ENCODE measurements at regions not wholly inside any gene's neighbourhood (a gene's known extent, or its start where the extent isn't known, plus 50 kb on each side); places are given as distances from the start of the nearest gene placed in this dataset.

- no peak for DNase-seq
Measured at GRCh38 chr2:16496426-16497388, 168.9 kb downstream of the CYRIA start.

DNA sequence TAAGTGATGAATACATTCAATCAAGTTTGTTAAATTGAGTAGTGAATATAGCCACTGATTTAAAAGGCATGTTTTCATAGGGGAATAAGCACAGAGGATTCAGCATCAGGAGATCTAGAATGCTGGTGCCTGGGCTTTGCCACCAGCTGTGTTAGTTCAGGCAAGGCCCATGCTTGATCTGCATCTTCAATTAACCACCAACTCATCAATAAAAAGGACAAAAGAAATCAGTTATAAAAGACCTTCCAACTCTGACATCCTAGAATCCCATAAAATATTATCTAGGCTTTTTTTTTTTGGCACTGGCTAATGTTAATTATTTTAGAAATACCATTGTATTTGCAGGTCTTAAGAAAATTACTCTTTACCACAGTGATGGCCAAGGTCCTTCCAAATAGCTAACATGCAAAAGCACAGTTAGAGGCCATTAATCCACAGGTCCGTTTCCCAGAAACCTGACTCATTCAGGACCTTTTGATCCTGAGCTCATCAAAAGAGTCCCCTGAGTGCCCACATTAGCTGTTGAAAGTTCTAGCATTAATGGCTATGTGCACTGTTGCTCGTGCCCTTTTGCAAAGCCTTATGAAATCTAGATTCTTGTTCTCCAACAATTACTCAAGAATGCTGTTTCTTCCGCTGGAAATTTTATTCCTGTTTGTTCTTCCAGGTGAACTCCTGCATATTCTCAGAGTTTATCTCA is 170.0 kb downstream of the CYRIA start:
- DNase-seq: no peak

- no peak for DNase-seq
Measured at GRCh38 chr2:16494836-16495508, 170.7 kb downstream of the CYRIA start.

- DNase-seq: no peak
Measured at GRCh38 chr2:16493788-16494187, 171.8 kb downstream of the CYRIA start.

GRCh38 chr2:16487686-16488085 is 177.9 kb downstream of the CYRIA start:
- no peak for DNase-seq

DNA sequence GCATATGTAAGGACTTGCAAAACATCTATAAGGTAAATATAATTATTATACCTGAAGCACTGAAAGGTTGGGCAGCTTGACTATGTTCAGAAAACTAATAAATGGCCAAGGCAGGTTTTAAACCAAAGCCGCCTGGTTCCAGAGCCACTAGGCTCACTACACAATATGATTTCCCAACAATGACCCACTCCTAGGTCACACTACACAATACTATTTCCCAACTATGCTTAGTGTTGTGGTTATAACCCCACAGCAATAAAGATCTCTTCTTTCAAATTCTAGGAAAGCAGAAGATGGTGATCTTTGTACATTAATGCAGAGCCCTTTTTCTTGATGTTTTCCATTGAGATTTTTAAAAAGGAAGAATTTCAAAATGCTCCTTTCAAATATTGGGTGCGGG is 180.4 kb downstream of the CYRIA start:
- DNase-seq: no peak

- no peak for DNase-seq
Measured at GRCh38 chr2:16482460-16482859, 183.2 kb downstream of the CYRIA start.

- DNase-seq: no peak
Measured at GRCh38 chr2:16481351-16481750, 184.3 kb downstream of the CYRIA start.

- no peak for DNase-seq
Measured at GRCh38 chr2:16479721-16480120, 185.9 kb downstream of the CYRIA start.

GRCh38 chr2:16478434-16479210 is 187.0 kb downstream of the CYRIA start:
- no peak for DNase-seq

DNA sequence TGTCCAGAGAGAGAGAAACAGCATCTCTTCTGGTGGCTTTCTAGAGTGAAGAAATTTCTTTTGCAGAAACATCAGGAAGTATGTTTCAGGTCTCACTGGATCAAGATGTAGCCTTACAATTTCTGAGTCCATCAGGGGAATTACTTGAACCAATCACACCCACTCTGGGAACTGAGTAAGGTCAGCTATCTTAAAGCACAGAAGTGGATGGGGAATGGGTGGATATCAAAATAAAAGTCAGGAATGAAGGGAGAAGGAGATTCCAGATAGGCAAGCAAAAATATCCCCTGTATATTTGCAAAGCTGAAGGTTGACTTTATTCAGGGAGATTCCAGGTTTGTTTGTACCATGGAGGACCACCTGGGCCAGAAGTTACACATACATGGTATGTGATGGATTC is 188.0 kb downstream of the CYRIA start:
- no peak for DNase-seq

GRCh38 chr2:16476866-16477265 is 188.8 kb downstream of the CYRIA start:
- DNase-seq: no peak

DNA sequence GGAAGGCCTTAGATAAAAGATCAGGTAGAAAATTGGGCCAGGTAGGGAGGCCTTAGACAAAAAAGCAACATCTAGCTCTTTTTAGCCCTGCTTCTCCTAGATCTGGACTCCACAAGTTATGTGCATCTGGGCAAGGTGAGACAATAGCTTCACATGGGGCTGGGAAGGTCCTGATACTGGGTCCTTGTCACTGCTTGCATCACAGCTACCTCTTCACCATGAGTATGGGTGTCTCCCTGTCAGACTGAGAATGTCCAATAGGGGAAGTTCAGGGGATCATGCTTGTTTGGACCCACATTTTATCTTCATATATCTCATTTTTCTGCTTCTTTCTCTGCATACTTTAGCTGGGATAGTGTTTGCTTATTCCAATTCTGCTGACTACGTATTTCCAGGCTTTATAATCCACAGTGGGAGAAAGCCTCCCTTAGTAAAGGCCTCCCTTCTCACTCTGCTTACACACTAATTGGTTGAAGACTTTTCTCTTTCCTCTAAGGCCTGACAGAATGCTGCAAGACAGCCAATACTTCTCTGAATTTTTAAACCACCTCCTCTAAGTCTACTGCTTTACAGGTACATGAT is 189.6 kb downstream of the CYRIA start:
- DNase-seq: no peak

- no peak for DNase-seq
Measured at GRCh38 chr2:16475586-16475985, 190.0 kb downstream of the CYRIA start.

DNA sequence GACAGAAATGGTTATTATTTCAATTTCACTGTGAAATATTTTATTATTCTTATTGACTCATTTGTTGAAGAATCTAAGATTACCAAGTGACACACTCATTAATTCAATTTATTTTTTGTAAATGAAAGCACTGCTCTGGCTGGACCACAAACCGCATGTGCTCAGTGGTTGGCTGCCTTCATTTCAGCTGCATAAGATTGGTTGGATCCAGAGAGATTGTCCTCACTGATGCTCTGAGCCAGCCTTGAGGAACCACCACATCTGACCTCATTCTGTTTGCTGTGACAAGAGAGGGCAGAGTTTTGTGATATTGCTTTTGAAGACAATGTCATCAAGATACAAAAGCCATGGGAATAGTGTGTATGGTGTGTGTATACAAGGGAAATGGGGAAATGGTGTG is 192.1 kb downstream of the CYRIA start:
- DNase-seq: no peak

GRCh38 chr2:16470936-16471490 is 194.6 kb downstream of the CYRIA start:
- DNase-seq: no peak

DNA sequence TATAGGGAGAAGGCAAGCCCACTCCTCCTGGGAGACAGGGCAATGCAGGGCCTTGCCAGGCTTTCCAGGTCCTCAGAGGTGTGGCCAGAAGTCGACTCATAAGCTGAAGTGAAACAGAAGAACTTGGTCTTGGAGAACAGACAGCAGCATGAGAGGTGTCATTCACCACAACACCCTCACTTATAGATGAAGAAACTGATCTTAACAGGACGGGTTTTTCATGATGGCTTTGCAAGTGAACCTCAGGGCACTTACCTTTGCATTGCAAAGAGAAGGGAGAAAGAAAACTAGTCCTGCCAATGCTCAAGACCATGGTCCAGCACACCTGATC is 198.8 kb downstream of the CYRIA start:
- DNase-seq: no peak

DNA sequence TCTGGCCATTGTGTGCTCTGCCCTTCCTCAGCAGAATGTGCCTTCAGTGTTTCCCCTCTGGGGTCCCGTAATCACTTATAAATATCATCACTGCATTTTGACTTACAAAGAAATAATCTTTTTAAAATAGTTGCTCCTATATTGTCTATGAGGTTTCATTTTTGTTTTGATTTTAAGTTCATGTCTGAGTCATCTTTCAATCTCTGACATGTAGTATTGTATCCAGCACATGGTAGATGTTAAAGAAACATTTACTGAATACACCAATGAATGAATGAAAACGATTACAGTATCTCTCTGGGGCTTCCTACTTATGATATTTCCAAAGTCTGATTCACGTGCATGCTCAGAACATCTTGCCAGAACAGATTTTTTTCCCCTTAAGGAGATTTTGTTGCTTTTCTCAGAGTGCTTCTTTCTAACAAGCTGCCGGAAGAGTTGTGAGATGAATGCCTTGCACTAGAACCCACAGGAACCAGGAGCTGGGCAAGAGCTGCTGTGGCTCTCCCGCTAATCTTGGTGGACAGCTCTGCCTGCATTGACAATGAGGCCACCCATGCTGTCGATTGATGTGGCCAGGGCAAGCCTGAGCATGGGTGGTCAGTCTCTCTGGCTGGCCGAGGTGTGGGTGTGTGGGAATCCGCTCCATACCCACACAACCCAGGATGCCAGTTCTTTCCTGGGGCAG is 199.4 kb downstream of the CYRIA start:
- no peak for DNase-seq

- no peak for DNase-seq
Measured at GRCh38 chr2:16464641-16465040, 201.0 kb downstream of the CYRIA start.

DNA sequence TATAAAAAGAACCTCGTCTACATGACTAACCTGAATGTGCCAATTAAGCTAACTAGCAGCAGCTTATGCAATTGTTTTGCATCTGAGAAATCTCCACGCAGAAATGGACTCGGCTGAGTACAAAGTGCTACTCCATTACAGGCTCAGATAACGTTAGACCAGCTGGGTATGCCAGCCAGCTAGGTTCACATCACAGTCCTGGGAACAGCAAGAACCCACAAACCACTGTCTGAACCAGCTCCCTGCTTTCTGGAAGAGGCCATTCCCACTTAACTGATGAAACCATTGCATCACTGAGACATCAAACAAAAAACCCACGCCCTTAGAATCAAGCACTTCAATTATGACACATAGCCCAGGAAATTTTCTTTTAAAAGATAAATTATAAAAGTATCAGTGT is 202.7 kb downstream of the CYRIA start:
- DNase-seq: no peak

- no peak for DNase-seq
Measured at GRCh38 chr2:16461672-16462071, 204.0 kb downstream of the CYRIA start.

DNA sequence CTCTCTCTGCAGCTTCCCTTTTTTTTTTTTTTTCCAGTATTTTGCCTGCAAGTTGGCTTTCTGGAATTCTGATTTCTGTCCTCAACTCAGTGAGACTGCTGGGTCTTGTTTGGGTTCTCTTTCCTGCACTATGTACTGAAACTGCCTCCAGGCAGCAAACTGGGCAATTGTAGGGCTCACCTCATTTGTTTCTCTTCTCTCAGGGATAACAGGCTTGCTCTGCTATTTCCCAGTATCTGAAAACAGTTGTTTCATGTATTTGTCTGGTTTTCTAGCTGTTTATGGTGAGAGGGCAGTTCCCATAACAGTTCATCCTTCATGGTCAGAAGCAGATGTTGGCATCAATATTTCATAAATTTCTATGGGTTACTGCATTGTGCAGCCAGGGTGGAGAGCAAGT is 206.0 kb downstream of the CYRIA start:
- no peak for DNase-seq
